RWPE1 (cell line): ENCODE measurements at regions not wholly inside any gene's neighbourhood (a gene's known extent, or its start where the extent isn't known, plus 50 kb on each side); places are given as distances from the start of the nearest gene placed in this dataset.

Source experiments
- CTCF ChIA-PET: fragments of 350-600 bp; sonication (Branson Sonifier 250); formaldehyde crosslinking; extraction: SDS; loops from one replicate; lab custom pipeline; 2021; lab: Yijun Ruan, JAX
- POLR2A ChIA-PET: fragments of 400-600 bp; formaldehyde crosslinking; extraction: SDS; loops from one replicate; lab custom pipeline; 2020; ENCODE audit warnings: antibody characterized with exemption; ENCODE audit not compliant: low non-redundant PET; lab: Yijun Ruan, JAX
- DNase-seq: peaks from one replicate; pipeline ENCODE4 v3.0.0; 2012; ENCODE audit warnings: low spot score
- H3K27ac ChIP-seq: fragments of 450-650 bp; 2 replicates; pipeline ENCODE4 v1.5.1; 2017
- TF ChIP-seq, protein P1 (sequence below): fragments of 450-650 bp; conservative IDR thresholded peaks from 2 replicates; pipeline ENCODE4 v1.5.1; 2017; ENCODE audit warnings: low read depth, mild to moderate bottlenecking

- TF ChIP-seq, protein P1, sequence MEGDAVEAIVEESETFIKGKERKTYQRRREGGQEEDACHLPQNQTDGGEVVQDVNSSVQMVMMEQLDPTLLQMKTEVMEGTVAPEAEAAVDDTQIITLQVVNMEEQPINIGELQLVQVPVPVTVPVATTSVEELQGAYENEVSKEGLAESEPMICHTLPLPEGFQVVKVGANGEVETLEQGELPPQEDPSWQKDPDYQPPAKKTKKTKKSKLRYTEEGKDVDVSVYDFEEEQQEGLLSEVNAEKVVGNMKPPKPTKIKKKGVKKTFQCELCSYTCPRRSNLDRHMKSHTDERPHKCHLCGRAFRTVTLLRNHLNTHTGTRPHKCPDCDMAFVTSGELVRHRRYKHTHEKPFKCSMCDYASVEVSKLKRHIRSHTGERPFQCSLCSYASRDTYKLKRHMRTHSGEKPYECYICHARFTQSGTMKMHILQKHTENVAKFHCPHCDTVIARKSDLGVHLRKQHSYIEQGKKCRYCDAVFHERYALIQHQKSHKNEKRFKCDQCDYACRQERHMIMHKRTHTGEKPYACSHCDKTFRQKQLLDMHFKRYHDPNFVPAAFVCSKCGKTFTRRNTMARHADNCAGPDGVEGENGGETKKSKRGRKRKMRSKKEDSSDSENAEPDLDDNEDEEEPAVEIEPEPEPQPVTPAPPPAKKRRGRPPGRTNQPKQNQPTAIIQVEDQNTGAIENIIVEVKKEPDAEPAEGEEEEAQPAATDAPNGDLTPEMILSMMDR: no peak
- ChIA-PET POLR2A (no interaction called here), CTCF (no interaction called here)
- no peak overlapping the region for H3K27ac ChIP-seq
- no peak for DNase-seq
These were observed 639.0 kb upstream of the TYRP1 start for GRCh38 chr9:12054235-12054634.

GRCh38 chr9:12056874-12057273 is 636.3 kb upstream of the TYRP1 start:
- POLR2A ChIA-PET: no interaction called here
- H3K27ac ChIP-seq: no peak overlapping the region
- no peak for DNase-seq
- TF ChIP-seq, protein P1: no peak
- CTCF ChIA-PET: no interaction called here

- no peak overlapping the region for H3K27ac ChIP-seq
- TF ChIP-seq, protein P1: no peak
- no peak for DNase-seq
- ChIA-PET POLR2A (no interaction called here), CTCF (no interaction called here)
These were observed 633.1 kb upstream of the TYRP1 start for GRCh38 chr9:12060067-12060466.

- CTCF ChIA-PET: interaction anchor here (0.6 kb wide), 1 partner anchor 33 kb away, joined by 3 read pairs; no protein-coding TSS in a partner anchor
- TF ChIP-seq, protein P1: no peak
- DNase-seq: peak; percentile 21
- POLR2A ChIA-PET: no interaction called here
- H3K27ac ChIP-seq: no peak overlapping the region
These were observed 632.4 kb upstream of the TYRP1 start for GRCh38 chr9:12060811-12061210.

DNA sequence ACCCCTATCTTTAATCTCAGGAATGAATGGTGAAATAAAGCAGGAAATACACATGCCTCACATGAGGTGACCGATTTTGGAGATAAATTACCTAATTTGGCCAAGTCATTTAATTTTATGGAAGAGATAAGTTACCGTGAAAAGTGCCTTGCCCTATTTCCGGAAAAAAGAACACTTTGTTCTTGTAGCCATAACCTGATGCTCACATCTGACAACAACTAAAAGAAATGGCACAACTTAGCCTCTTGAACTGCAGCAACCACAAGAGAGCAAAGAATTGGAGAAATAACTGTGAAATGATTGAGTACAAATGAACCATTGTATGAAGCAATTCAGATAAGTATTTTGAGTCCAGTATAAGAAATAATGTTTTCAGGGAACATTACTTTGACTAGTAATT is 628.1 kb upstream of the TYRP1 start:
- ChIA-PET CTCF (no interaction called here), POLR2A (no interaction called here)
- TF ChIP-seq, protein P1: no peak

GRCh38 chr9:12065686-12066085 is 627.5 kb upstream of the TYRP1 start:
- TF ChIP-seq, protein P1: no peak
- no peak overlapping the region for H3K27ac ChIP-seq
- POLR2A ChIA-PET: no interaction called here
- CTCF ChIA-PET: no interaction called here
- DNase-seq: no peak

More for the DNA sequence above, 628.1 kb upstream of the TYRP1 start:
- no peak overlapping the region for H3K27ac ChIP-seq
- DNase-seq: no peak

GRCh38 chr9:12066455-12067035 is 626.6 kb upstream of the TYRP1 start:
- CTCF ChIA-PET: no interaction called here
- DNase-seq: no peak
- TF ChIP-seq, protein P1: no peak
- no peak overlapping the region for H3K27ac ChIP-seq
- POLR2A ChIA-PET: no interaction called here
